MCF 10A (cell line): ENCODE measurements at regions not wholly inside any gene's neighbourhood (a gene's known extent, or its start where the extent isn't known, plus 50 kb on each side); places are given as distances from the start of the nearest gene placed in this dataset.

Experiments used
- BruUV-seq: library from RNA; stranded (reverse); fragments of 400-500 nt; replicated peaks from 2 replicates; lab custom pipeline; 2021; lab: Mats Ljungman, UMichigan
- CTCF ChIA-PET: fragments of 300-600 bp; sonication (Branson Sonifier 250); formaldehyde crosslinking; extraction: SDS; loops from one replicate; lab custom pipeline; 2021; ENCODE audit warnings: antibody characterized with exemption, inconsistent platforms; lab: Yijun Ruan, JAX
- POLR2A ChIA-PET: fragments of 300-600, 350-650 bp; sonication (Branson Sonifier 250); formaldehyde crosslinking; extraction: SDS; loops from one replicate; lab custom pipeline; 2020; ENCODE audit warnings: antibody characterized with exemption, inconsistent platforms; lab: Yijun Ruan, JAX
- DNase-seq: peaks from one replicate; pipeline ENCODE4 v3.0.0-alpha.2; 2018; ENCODE audit not compliant: unreplicated experiment
- H3K27ac Mint-ChIP-seq: one replicate; pipeline ENCODE4 v1.8.0; 2022; ENCODE audit warnings: mild to moderate bottlenecking, low read depth, mixed read lengths; ENCODE audit not compliant: unreplicated experiment
- H3K27me3 Mint-ChIP-seq: one replicate; pipeline ENCODE4 v1.8.0; 2022; ENCODE audit warnings: mixed read lengths; ENCODE audit not compliant: insufficient read depth, unreplicated experiment
- H3K36me3 Mint-ChIP-seq: one replicate; pipeline ENCODE4 v1.8.0; 2022; ENCODE audit warnings: mild to moderate bottlenecking, moderate library complexity, mixed read lengths; ENCODE audit not compliant: insufficient read depth, unreplicated experiment
- H3K4me1 Mint-ChIP-seq: one replicate; pipeline ENCODE4 v1.8.0; 2022; ENCODE audit warnings: mixed read lengths; ENCODE audit not compliant: insufficient read depth, unreplicated experiment
- H3K4me3 Mint-ChIP-seq: one replicate; pipeline ENCODE4 v1.8.0; 2022; ENCODE audit warnings: mild to moderate bottlenecking, moderate library complexity, mixed read lengths; ENCODE audit not compliant: unreplicated experiment
- H3K9me3 Mint-ChIP-seq: one replicate; pipeline ENCODE4 v1.8.0; 2022; ENCODE audit warnings: mixed read lengths; ENCODE audit not compliant: unreplicated experiment
- CTCF ChIP-seq: fragments of 200-600 bp; IDR thresholded peaks from one replicate; pipeline ENCODE4 v1.8.0; 2022; ENCODE audit warnings: antibody characterized with exemption, mild to moderate bottlenecking; ENCODE audit not compliant: unreplicated experiment
- intact Hi-C: fragments of 100-400 bp; cut with micrococcal nuclease; formaldehyde crosslinking; loops from 2 replicates; pipeline ENCODE4 v1.14.1; 2022

GRCh38 chr4:11264346-11264745, 164.3 kb downstream of the HS3ST1 start:
- no TSS peak for BruUV-seq
- H3K4me1 Mint-ChIP-seq, result no peaks in the 10 kb centered on the region
- no peak for DNase-seq
- no peak for TF ChIP-seq CTCF
- CTCF ChIA-PET, result no interaction called here
- no peak overlapping the region for H3K4me3 Mint-ChIP-seq
- intact Hi-C loops, result no loop called here
- H3K9me3 Mint-ChIP-seq, result peaks cover 11% of the 10 kb centered on the region
- no peak overlapping the region for H3K27ac Mint-ChIP-seq
- no peaks in the 10 kb centered on the region for H3K27me3 Mint-ChIP-seq
- no peaks in the 10 kb centered on the region for H3K36me3 Mint-ChIP-seq
- POLR2A ChIA-PET, result interaction anchor here (0.9 kb wide), 1 partner anchor 20 kb away, joined by 3 read pairs; no protein-coding TSS in a partner anchor

GRCh38 chr4:11263208-11263607, 165.5 kb downstream of the HS3ST1 start:
- no peak for DNase-seq
- no peak overlapping the region for H3K4me3 Mint-ChIP-seq
- H3K4me1 Mint-ChIP-seq, result no peaks in the 10 kb centered on the region
- no peaks in the 10 kb centered on the region for H3K27me3 Mint-ChIP-seq
- no peaks in the 10 kb centered on the region for H3K36me3 Mint-ChIP-seq
- BruUV-seq, result no TSS peak
- ChIA-PET POLR2A (no interaction called here), CTCF (no interaction called here)
- H3K9me3 Mint-ChIP-seq, result peaks cover 11% of the 10 kb centered on the region
- no peak for TF ChIP-seq CTCF
- no peak overlapping the region for H3K27ac Mint-ChIP-seq
- intact Hi-C loops, result no loop called here

GRCh38 chr4:11261066-11261850, 167.4 kb downstream of the HS3ST1 start:
- CTCF ChIA-PET, result no interaction called here
- Mint-ChIP-seq H3K27me3 (no peaks in the 10 kb centered on the region), H3K4me3 (no peak overlapping the region), H3K4me1 (no peaks in the 10 kb centered on the region), H3K27ac (no peak overlapping the region), H3K9me3 (no peaks in the 10 kb centered on the region), H3K36me3 (no peaks in the 10 kb centered on the region)
- intact Hi-C loops, result no loop called here
- no TSS peak for BruUV-seq
- TF ChIP-seq CTCF, result no peak
- no peak for DNase-seq
- POLR2A ChIA-PET, result interaction anchor here (1.0 kb wide), 1 partner anchor 614 kb away, joined by 3 read pairs; no protein-coding TSS in a partner anchor

GRCh38 chr4:11259837-11260236, 168.9 kb downstream of the HS3ST1 start:
- POLR2A ChIA-PET, result no interaction called here
- Mint-ChIP-seq H3K4me1 (no peaks in the 10 kb centered on the region), H3K9me3 (no peaks in the 10 kb centered on the region), H3K4me3 (no peak overlapping the region), H3K27me3 (no peaks in the 10 kb centered on the region), H3K27ac (no peak overlapping the region), H3K36me3 (no peaks in the 10 kb centered on the region)
- no TSS peak for BruUV-seq
- intact Hi-C loops, result no loop called here
- CTCF ChIA-PET, result no interaction called here
- no peak for DNase-seq
- no peak for TF ChIP-seq CTCF
